CD4-positive, alpha-beta T cell treated with Interleukin-15 for 1 hour (primary cell): ENCODE measurements at regions not wholly inside any gene's neighbourhood (a gene's known extent, or its start where the extent isn't known, plus 50 kb on each side); places are given as distances from the start of the nearest gene placed in this dataset.
"Not testable (repeated sequence)": the region's sequence is repeated elsewhere in the genome, so short reads cannot be mapped to it uniquely, and the experiment has no call there.

Experiments used
- DNase-seq: peaks from one replicate; pipeline ENCODE4 v3.0.0-alpha.2; 2020

DNA sequence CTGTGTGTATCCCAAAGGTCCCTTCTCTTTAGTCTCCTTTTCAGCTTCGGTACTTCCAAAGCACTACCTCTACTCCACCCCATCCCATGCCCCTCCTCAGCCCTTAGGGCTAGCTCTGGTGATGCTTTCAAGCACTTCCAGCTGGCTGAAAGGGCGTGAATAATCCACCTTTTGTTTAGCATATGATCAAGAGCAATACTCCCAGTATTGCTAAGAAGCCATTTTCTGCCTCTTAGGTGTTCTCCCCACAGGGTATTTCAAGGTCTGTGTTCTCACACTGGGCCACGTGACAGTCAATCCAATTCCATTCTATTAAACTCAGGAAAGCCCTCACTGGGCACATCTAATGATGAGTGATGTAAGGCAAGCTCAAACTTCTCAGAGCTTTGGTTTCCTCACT lies 298.5 kb upstream of the PROX1 start:
- no peak for DNase-seq

DNA sequence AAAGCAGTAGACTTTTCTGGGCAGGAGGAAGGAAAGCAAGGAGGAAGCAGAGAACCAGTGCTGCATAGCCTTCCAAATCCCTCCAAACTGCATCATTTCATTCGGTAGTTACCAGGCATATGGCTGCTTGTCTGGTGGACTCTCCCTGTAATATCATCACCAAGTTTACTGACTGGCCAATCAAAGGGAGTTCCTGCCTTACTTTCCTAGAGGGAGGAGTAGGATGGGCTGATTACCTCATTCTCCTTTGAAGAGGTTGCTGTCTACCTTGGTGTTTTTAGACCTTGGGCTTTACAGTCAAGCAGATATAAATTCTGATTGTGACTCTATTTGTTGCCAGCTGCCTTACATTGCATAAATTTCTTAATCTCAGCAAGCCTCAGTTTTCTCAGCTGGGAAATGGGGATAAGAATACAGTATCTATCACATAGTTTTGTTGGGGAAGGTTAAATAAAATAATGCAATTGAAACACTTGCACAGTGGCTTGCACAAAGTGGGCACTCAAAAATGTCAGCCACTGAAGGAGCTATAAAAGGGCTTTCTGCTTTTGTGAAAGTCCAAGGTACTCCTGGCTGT lies 297.3 kb upstream of the PROX1 start:
- DNase-seq, result no peak

DNA sequence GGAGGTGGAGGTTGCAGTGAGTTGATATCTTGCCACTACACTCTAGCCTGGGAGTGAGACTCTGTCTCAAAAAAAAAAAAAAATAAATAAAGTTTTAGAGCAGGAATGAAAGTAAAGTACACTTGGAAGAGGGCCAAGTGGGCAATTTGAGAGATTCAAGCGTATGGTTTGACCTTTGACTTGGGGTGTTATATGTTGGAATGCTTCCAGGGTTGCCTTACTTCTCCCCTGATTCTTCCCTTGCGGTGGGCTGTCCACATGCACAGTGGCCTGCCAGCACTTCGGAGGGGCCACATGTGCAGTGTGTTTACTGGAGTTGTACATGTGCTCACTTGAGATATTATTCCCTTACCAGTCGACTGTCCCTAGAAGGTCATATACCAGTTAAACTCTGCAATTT lies 295.5 kb upstream of the PROX1 start:
- no peak for DNase-seq

DNA sequence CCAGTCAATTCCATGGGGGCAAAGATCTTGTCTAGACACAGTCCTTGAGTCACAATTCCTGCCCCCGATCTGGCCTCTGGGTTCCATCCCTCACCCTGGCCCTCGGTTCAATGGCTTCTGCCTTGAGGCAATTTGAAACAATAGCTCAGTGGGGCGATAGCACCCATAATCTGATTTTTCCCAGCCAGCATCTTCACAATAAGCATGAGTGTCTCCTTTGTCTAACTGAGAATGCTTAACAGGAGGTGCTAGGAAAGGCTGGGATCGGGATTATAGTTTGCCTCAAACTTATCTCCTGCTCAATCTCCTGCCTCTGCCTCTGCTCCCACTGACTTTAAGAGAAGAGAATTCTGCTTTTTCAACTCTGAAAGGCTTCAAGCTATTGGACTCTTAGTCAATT lies 293.9 kb upstream of the PROX1 start:
- DNase-seq, result no peak

DNA sequence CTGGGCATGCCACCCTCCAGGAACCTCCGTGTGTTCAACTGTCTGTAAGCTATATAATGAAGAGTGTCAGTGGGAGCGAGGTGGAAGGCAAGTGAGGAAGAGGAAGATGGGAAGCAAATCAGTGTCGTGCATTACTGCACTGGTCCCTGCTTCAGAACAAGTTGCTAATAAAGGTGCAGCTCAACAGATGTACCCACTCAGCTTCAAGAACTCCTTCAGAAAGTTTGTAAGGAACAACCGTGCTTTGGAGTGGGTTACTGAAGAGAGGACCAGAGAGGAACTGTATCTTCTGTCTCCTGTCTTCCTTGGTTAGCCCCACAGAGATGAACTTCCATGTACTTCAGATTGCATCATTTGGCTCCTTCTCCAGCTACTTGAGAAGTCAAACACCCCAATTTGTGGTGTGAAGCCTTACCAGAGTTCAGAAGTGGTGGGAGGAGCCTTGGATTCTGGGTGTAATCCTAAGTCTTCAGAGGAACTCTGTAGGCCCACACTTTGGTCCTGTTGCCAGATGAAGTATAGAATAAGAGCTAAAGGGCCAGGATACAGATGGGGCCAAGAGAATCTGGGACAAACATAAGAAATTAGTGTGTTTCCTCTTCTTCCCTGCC lies 290.5 kb upstream of the PROX1 start:
- no peak for DNase-seq

DNA sequence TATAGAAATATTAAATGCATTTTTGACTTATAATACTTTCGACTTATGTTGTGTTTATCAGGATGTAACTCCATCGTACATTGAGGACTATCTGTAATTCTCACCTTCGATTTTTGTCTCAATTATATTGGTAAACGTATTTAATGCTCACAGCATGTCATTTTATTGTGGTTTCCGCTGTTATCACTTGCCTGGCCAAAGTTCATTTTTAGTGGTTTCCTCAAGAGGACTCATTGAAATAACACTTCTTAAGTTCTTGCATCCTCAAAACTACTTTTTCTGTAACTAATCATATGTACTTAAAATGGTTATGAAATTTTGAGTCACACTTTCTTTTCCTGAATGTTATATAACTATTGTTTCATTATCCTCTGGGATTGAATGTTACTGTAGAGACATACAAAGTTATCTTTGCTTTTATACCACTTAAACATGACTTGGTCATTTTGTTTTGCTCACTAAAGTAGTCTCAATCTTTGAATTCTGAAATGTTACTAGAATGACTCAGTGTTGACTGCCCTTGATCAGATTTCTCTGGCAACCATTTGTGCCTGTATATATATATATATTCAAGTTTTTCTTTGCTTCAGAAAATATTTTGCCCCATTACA lies 289.6 kb upstream of the PROX1 start:
- no peak for DNase-seq

DNA sequence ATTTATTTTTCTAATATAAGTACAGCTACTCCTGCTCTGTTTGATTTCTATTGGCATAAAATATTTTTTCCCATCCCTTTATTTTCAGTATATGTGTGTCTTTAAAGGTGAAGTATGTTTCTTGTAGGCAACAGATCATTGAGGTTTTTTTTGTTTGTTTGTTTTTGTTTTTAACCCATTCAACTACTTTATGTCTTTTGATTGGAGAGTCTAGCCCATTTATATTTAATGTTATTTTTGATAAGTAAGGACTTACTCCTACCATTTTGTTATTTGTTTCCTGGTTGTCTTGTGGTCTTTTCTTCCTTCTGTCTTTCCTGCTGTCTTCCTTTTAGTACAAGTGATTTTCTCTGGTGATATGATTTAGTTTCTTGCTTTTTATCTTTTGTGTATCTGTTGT lies 285.1 kb upstream of the PROX1 start:
- DNase-seq, result no peak

DNA sequence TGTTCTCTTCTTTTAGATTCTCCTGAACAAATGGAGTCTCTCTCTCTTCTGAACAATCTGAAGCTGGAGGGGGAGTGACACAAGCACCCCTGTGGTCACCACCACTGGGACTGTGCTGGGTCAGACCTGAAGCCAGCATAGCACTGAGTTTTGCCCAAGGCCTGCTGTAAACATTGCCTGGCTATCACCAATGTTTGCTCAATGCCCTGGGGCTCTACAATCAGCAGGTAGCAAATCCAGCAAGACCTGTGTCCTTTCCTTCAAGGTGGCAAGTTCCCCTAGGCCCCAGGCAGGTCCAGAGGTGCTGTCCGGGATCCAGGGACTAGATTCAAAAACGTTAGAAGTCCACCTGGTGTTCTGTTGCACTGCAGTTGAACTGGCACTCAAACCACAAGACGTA lies 282.8 kb upstream of the PROX1 start:
- DNase-seq, result no peak

DNA sequence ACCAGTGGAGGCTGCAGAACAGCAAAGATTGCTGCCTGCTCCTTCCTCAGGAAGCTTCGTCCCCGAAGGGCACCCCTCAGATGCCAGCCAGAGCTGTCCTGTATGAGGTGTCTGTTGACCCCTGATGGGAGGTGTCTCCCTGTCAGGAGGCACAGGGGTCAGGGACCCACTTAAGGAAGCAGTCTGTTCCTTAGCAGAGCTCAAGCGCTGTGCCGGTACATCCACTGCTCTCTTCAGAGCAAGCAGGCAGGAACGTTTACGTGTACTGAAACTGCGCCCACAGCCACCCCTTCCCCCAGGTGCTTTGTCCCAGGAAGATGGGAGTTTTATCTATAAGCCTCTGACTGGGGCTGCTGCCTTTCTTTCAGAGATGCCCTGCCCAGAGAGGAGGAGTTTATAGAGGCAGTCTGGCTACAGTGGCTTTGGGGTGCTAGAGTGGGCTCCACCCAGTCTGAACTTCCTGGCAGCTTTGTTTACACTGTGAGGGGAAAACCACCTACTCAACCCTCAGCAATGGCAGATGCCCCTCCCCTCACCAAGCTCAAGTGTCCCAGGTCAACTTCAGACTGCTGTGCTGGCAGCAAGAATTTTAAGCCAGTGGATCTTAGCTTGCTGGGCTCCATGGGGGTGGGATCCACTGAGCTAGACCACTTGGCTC lies 275.8 kb upstream of the PROX1 start:
- DNase-seq, result not testable (repeated sequence)

DNA sequence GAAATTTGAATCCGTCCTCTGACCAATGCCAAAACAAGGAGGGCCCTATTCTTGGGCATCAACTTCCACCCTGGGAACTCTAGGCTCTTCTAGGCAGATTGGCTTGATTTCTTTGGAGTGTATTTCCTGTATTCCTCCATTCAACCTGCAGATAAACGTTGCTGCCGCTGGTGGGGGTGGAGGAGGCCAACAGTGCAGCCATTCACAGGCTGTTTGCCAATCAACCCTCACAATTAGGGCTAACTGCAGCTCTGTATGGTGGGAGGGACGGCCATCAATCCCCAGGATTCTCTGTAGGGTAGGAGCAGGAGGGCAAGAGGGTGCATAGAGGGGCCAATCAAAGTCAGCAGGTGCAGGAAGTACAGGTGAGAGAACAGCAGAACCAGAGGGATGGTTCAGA lies 273.1 kb upstream of the PROX1 start:
- DNase-seq, result no peak

DNA sequence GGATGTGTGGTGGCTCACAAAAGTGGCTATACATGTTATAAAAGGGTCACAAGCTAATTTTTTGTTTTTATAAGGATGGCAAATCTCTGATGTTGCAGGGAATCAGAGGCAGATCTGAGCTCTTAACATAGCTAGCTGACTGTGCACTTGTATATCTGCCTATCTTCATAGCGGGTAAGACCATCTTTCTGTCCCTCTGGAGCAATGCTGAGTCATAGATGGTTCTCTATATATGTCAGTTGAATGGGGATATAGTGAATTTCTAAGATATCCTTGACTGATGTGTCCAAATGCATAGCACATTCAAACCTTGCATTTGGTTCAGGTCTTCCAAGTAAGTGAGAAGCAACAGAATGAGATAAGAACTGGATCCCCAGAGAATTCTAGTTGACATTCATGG lies 272.6 kb upstream of the PROX1 start:
- DNase-seq, result no peak

DNA sequence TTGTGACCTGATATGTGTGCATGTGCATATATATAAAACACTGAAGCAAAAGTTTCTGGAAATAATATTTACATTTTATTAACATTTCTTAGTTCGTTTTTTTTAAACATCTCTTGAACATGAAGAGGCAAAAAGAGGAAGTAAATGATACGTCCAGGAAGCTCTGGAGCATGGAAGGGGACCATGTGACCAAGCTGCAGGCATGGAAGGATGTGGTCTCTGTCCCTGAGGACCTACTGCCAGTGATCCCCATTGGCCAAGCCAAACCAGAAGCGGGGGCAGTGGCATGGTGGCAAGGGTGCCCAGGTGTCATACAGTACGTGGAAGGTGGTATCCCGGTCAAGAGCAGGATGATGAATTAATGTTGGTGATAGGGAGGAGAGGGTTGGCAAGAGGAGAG lies 268.3 kb upstream of the PROX1 start:
- no peak for DNase-seq

DNA sequence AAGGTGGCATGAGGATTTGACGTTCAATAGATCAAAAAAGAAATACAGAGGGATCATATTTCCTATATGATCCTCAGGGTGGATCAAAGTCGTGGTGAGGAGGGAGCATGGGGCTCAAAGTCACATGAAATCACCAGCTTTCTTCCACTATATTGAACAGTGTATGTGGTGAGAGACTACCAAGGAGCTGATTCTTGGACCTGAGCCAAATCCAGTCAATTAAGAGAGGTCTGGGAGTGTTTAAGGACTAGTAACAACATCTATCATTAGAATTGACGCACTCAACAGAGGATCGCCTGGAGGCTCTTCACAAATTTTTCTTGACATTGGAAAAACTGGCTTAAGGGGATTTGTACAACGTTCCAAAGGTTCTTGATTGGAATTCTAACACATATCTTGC lies 267.7 kb upstream of the PROX1 start:
- no peak for DNase-seq

DNA sequence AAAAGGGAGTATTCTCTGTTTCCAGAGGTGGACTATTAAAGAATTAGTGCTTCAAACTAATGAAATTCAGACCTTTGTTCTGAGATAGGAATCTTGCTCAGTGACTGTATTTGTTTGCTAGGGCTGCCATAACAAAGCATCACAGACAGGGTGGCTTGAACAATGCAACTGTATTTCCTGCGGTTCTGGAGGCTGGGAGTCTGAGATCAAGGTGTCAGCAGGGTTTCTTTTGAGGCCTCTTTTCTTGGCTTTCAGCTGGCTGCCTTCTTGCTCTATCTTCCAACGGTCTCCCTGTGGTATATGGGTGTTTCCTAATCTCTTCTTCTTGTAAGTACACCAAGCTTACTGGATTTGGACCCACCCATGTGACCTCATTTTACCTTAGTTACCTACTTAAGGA lies 264.6 kb upstream of the PROX1 start:
- no peak for DNase-seq

DNA sequence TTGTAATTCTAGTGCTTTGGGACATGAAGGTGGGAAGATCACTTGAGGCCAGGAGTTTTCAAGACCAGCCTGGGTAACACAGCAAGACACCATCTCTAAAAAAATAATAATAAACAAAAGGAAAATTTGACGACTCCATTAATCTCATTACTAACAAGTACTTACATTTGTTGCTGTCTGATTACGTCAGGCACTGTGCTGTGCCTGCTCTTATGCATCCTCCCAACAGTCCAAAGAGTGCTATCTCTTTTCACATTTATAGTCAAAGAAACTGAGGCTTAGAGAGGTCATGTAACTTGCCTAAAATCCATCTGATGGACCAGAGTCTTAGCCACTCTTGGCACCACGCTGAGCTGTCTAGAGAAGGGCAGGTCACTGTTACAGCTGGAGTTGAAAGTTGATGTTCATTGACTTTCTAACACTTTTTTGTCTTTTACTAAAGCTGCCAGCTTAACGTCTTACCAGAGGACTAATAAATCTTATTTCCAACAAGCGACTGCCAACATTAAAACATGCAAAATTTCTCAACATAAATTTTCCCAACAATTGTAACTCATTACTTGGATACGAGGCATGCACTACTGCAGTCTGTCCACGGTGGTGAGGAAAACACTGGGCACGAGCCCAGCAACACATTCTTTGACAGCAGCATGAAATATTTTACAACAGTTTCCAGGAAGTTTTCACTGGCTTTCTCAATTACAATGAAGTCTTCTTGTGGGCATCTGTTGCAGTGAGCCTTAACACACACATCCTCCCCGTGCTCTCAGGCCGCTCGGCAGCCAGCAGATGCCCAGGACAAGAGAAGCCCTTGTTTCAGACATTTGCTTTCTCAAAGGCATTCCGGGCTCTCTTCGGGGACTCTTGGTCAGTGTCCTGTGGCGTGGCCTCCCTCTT lies 262.9 kb upstream of the PROX1 start:
- no peak for DNase-seq

DNA sequence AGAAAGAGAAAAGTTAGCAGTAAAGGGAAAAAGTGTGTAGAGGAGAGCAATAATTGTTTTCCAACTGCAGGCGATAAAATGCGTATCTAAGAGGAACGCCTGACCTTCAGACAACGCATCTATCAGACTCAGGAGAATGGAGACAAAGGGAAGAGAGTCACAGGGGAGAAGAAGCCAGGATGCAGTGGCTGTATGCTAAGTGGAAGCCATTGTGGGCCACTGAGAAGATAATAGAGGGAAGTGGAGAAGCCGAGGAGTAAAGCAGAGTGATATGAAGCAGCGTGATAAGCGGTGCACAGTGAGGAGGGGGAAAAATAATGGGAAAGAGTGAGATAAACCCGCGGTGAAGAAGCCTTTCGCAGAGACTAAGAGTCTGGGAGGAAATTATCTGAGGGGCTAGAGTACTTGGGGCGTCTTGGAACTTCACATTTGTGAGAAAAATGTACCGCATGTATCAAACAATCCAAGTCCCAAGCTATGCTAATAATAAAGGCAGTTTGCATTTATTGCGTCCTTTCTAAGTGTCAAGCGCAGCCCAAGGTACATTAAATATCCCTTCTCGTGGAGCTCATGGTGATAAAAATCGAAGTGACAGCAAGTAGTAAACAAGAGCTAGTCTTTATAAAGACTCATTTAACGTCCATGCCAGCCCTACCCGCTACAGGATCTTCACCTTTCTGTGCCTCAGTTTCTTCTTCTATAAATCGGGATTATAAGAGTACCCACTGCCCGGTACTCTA lies 259.8 kb upstream of the PROX1 start:
- DNase-seq, result no peak

DNA sequence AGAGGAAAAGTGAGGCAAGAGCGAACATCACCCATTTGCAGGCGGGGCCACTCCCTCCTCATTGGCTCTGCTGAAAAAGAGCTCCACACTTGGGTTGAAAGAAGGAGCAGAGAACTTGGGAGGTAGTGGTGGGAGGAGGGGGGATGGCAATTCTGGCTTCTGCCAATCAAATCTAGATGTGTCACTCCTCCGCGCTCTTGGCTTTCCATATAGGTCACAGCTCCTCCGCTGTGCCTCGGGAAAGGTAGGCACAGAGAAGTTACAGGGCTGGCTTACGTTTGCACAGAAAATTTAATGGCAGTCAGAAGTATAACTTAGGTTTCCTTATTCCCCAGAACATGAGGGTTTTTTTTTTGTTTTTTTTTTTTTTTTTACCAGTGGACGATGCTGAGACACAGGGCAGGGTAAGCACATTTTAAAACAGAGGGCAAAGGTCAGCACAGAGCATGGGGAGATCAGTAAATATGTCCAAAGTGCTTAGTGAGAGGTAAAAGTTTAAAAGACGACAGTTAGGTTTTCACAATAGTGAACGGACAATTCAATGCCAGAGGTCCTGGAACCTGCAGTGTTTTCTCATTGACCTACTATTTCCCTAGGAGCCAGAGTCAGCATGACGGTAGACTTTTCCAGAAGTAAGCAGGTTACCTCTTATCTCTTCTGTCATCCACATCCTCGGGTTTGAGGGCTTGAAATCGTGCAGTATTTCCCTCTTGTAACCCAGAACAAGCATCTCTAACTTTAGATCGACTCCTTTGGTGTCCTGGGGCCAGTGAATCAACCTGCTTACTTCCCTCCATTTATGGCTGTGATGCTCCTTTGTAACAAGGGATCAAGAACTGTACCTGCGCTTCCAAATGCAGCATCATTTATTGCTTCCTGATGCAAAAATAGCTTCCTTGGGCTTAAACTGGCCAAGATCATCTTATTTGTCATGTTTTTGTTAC lies 258.9 kb upstream of the PROX1 start:
- no peak for DNase-seq

DNA sequence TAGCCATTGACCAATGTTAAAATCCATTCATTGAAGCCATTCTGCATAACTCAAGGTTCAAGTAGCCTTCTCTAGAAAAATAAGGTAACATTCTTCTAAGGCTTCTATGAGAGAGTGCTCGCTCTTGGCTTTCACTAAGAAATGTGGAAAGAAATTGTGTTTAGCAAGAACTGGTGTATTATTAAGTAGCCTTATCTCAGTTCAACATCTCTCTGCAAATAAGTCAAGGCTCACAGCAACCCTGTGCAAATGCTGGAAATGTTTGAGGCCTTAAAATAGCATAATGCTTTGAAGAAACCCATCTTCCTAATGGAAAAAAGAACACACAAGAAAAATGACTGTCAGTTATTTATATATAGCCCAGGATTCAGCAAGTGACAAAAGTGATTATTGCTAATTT lies 254.1 kb upstream of the PROX1 start:
- no peak for DNase-seq

DNA sequence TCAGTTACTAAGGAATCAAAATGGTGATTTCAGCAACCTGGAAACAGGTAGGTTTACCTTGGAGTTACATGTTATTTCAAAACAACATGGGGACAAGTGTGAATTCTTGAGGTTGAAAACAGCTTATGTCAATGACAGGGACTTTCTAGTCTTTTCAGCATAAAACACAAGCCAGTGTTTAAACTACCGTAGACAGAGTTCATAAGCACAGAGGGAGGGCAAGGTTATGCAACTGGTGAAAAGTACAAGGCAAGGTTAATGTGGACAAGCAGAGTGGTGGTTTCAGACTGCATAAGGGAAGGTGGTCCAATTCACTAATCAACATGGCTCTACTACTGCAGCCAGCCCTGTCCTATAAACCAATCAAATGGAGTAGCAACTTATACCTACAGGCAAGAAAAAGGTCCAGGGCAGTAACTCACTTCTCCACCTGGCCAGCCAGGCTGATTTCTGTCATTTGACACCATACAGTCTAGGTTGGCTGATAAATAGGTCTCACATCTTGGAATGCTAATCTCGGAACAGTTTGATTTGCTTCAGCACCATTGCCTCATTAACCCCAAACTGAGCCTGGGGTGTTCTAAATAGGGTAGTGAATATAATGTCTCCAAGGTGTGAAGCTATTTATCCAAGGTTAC lies 250.3 kb upstream of the PROX1 start:
- DNase-seq, result no peak

DNA sequence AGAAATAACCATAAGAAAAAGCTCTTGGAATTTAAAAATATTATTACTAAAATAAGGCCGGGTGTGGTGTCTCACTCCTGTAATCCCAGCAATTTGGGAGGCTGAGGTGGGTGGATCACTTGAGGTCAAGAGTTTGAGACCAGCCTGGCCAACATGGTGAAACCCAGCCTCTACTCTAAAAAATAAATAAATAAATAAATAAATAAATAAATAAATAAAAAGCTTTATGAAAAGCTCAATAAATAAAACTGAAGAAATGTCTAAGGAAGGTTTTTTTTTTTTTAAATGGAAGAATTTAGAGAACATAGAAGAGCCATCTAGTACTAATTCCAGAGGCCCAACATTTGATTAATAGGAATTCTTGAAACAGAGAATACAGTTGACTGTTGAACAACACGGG lies 249.1 kb upstream of the PROX1 start:
- DNase-seq, result no peak

DNA sequence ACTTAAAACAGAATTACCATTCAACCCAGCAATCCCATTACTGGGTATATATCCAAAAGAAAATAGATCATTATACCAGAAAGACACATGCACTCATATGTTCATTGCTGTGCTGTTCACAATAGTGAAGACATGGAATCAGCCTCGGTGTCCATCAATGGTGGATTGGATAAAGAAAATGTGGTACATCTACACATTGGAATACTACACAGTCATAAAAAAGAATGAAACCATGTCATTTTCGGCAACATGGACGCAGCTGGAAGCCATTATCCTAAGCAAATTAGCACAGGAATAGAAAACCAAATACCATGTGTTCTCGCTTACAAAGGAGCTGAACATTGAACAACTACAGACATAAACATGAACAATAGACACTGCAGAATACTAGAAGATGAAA lies 244.8 kb upstream of the PROX1 start:
- no peak for DNase-seq
